CMK (cell line): ENCODE measurements at regions not wholly inside any gene's neighbourhood (a gene's known extent, or its start where the extent isn't known, plus 50 kb on each side); places are given as distances from the start of the nearest gene placed in this dataset.
"Not testable (repeated sequence)": the region's sequence is repeated elsewhere in the genome, so short reads cannot be mapped to it uniquely, and the experiment has no call there.

Experiments used
- DNase-seq: peaks from one replicate; pipeline ENCODE4 v3.0.0-alpha.2; 2010; ENCODE audit warnings: low read depth

- not testable (repeated sequence) for DNase-seq
Measured at GRCh38 chr9:62798884-62799850, 1609.3 kb downstream of the SPATA31A7 start.

GRCh38 chr9:62799851-62800371 is 1610.1 kb downstream of the SPATA31A7 start:
- not testable (repeated sequence) for DNase-seq

- not testable (repeated sequence) for DNase-seq
Measured at GRCh38 chr9:62800451-62801371, 1610.9 kb downstream of the SPATA31A7 start.

- DNase-seq, result not testable (repeated sequence)
Measured at GRCh38 chr9:62801372-62801811, 1611.6 kb downstream of the SPATA31A7 start.

DNA sequence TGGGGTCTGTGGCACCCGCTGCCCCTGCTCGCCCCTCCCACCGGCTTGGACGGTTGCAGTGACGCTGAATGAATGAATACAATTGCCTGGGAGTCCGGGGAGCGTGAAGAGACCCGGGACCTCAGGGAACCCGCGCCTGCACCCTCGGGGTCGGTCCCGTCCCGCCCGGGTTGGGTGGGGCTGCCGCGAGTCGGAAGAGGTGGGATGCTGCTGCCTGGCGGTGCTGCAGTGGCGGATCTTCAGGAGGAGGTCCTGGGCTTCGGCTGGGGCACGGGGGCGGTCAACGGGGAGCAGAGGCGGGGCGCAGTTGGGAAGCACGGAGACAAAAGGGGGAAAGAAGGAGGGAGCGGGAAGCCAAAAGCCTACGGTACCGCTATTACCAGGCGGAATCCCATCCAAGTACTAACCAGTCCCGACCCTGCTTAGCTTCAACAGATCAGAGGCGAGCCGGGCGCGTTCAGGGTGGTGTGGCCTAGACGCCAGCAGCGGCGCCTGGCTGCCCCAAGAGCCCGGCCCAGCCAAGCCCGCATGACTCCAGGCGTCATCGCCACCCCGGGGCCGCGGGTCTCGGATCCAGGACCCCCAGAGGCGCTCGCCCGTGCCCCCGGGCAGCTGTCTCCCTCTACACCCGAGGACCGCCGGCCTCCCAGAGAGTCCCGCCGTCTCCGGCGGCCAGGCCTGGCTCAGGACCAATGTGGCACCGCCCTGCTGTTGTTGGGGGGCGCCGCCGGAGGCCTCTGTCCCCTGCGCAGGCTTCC is 1612.3 kb downstream of the SPATA31A7 start:
- peak; percentile 49 for DNase-seq

- not testable (repeated sequence) for DNase-seq
Measured at GRCh38 chr9:62802719-62803079, 1612.9 kb downstream of the SPATA31A7 start.

DNA sequence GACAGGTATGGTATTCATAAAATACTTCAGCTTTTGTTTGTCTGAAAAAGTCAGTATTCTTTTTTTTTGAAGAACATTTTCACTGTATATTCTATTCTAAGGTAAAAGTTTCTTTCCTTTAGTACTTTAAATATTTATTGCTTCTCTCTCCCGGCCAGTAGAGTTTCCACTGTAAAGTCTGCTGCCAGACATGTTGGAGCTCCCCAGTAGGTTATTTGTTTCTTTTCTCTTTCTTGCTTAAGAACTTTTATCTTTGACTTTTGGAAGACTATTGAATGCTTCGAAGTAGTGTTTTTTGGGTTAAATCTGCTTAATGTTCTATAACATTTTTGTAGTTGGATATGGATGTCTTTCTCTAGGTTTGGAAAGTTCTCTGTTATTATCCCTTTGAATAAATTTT is 1613.3 kb downstream of the SPATA31A7 start:
- DNase-seq, result not testable (repeated sequence)

DNA sequence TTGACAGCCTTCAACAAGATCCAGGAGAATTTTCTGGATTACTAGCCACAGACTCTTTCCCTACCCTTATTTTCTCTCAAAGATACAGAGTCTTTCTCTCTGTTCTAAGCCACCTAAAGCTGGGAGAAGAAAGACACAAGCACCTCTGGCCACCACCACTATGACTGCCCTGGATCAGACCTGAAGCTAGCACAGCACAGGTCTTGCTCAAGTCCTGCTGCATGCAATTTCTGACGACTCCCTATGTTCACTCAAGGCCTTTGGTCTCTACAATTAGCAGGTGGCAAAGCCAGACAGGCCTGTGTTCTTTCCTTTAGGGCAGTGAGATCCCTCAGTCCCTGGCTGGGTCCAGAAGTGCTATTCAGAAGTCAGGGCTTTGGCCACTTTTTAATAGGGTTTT is 1614.5 kb downstream of the SPATA31A7 start:
- DNase-seq, result not testable (repeated sequence)

DNA sequence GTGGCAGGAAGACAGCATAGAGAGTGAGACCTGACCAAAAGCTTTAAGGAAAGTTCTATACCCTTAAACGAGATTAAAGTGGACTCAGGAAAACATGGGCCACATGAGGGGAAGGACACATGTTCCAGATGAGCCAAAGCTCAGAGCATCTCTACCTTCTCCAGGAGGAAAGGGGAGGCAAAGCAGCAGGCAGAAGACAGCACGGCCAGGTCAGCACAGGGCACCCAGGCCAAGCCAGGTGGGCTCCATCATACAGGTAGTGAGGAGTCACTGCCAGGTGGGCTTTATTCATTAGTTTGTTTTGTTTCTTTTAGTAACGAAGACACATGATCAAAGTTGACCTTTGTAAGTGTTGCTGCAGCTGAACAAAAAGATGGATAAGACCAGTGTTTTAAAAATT is 1617.6 kb downstream of the SPATA31A7 start:
- not testable (repeated sequence) for DNase-seq

GRCh38 chr9:62808081-62808480 is 1618.2 kb downstream of the SPATA31A7 start:
- not testable (repeated sequence) for DNase-seq

DNA sequence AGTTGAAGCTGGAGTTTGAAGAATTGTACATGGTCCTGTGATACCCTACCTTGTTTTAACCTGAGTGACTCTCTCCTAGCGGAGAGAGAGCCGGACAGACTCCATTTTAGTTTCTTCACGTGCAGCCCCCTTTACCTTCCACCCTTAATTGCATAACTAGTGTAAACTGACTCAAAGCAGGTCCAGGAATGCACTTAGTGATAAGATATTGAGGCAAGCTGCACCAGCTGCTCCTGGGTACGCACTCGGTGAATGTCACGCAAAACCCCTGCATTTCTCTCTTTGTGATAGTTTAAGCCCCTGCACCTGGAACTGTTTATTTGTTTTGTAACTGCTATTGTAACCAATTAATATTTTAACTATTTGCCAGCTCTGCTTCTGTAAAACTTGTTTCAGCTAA is 1620.5 kb downstream of the SPATA31A7 start:
- not testable (repeated sequence) for DNase-seq

- not testable (repeated sequence) for DNase-seq
Measured at GRCh38 chr9:62810811-62811315, 1621.0 kb downstream of the SPATA31A7 start.

GRCh38 chr9:62815436-62815835 is 1625.6 kb downstream of the SPATA31A7 start:
- DNase-seq, result not testable (repeated sequence)

DNA sequence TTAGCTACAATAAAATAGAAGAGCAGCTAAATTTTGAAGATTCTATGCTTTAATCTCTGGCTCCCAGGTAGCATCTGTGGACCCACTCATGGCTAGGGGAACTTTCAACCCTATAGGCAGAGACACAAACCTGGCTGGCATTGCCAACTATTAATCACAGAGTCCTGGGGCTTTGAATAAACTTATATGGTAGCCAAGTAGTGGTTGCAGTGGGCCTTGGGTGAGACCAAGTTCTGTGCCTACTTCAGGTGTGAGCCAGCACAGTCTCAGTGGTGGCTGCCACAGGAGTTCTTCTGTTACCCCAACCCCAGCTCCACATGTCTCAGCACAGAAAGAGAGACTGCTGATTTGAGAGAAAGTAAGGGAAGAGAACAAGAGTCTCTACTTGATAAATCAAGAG is 1626.5 kb downstream of the SPATA31A7 start:
- not testable (repeated sequence) for DNase-seq

DNA sequence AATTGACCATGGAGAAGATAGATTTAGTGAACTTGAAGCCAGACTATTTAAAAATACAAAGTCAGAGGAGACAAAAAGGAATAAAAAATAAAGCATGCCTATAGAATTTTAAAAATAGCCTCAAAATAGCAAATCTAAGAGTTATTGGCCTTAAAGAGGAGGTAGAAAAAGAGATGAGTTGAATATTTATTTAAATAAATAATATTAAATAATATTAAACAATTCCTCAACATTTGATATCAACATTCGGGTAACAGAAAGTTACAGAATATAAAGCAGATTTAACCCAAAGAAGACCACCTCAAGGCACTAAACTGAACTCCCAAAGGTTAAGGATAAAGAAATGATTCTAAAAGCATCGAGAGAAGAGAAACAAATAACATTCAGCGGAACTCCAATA is 1627.4 kb downstream of the SPATA31A7 start:
- DNase-seq, result not testable (repeated sequence)

- not testable (repeated sequence) for DNase-seq
Measured at GRCh38 chr9:62822185-62822584, 1632.3 kb downstream of the SPATA31A7 start.

GRCh38 chr9:62827957-62828907 is 1638.4 kb downstream of the SPATA31A7 start:
- not testable (repeated sequence) for DNase-seq

DNA sequence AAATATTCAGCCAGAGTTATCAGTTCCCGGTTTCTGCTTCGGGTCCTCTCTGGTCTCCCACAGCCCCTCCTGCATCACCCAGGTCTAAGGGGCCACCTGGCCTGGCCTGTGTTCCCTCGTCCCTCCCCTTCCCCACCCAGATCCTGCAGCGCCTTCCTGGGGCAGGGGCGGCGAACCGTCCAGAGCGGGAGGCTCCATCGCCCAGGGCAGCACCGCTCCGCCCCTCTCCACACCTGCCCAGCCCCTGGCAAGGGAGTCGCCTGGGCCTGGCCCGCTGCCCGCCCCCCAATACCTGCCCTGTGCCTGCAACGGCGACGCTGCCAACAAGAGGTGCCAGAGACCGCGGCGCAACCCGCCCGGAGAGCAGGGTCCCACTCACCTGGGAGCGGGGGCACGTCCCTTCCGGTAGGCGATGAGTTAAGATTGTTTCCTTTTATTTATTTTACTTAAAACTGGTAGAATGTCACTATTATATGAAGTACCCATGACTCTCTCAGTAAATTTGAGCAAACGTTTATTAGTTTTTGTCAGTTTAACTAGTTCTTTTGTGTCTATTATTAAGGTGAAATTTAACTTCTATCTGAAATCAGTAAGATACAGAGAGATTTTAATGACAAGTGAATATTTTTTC is 1641.1 kb downstream of the SPATA31A7 start:
- DNase-seq, result not testable (repeated sequence)
